D721Med (cell line): ENCODE measurements at regions not wholly inside any gene's neighbourhood (a gene's known extent, or its start where the extent isn't known, plus 50 kb on each side); places are given as distances from the start of the nearest gene placed in this dataset.

ENCODE experiments used
- DNase-seq: peaks from one replicate; pipeline ENCODE4 v3.0.0; 2011; ENCODE audit warnings: low spot score; ENCODE audit not compliant: insufficient read length
- FAIRE-seq: peaks from 2 replicates; lab custom pipeline; 2011; peaks lifted over from hg19 to GRCh38; lab: Jason Lieb, UNC
- CTCF ChIP-seq: IDR thresholded peaks from 2 replicates; pipeline ENCODE4 v1.5.1; 2012; ENCODE audit warnings: mild to moderate bottlenecking, control low read depth; ENCODE audit not compliant: insufficient read depth; ENCODE audit errors: missing control alignments

- DNase-seq: no peak
- no peak for TF ChIP-seq CTCF
- no peak for FAIRE-seq
These were observed 364.2 kb downstream of the TMEM232 start for GRCh38 chr5:110362261-110362660.

DNA sequence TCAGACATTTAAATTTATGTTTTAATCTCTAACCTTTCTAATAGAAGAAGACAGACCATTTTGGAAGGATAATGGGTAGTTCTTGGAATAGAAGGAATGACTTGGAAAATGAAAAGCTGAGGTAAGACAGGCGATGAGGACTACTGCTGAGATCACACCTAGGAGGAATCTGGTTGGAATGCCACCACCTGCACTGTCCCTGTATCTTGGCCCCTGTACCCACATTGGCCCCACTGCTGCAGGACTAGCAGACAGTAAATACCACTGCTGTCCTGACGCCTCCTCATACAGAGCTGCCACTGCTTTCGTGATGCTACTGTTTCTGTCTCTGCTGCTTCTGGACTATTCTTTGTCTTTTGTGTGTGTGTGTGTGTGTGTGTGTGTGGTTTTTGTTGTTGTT, 359.8 kb downstream of the TMEM232 start:
- FAIRE-seq: no peak
- no peak for DNase-seq
- TF ChIP-seq CTCF: no peak
